ENCODE measurements at regions not wholly inside any gene's neighbourhood (a gene's known extent, or its start where the extent isn't known, plus 50 kb on each side); places are given as distances from the start of the nearest gene placed in this dataset.

DNA sequence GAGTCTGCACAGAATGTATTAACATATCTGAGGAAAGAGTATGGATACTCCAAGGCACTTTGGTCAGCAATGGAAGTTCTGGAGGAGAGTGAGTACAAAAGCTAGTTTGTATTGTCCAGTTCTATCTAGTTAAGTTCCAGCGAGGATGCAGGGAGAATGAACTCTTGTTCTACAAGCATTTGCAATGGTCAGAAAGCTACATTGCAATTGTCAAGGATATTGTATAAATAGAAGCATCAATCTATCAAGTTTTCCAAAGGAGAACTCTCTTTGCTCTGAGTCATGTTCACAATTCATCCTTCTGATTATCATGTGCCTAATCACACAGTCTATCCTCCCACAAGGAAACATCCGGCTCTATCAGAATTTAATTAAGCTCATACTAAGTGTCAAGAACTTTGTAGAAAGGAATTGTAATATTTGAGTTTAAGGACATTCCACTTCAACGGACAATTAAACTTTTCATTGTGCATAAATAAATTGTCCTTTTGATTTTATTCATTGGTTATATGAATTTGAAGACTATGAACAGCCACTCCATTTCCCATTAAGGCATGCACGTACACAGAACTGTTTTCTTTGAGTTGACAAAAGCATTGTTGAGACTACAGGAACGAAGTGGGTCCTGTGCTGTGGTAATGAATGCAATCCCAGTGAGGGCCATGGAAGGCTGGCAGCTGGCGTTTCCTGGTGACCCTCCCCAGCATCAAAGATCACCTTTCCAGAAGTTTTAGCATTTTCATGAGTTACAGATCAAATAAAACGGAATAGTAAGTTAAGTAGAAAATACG is 973.5 kb upstream of the GOT2 start:
- Histone ChIP-seq H3K36me3 (ENCODE audit: control insufficient read depth, insufficient read depth, low read length) (no peaks in the 10 kb centered on the region), H3K4me3 (ENCODE audit: low read depth, low read length) (no peak overlapping the region), H3K27me3 (ENCODE audit: control insufficient read depth, insufficient read depth, low read length) (no peaks in the 10 kb centered on the region)
- TF ChIP-seq, protein P1, sequence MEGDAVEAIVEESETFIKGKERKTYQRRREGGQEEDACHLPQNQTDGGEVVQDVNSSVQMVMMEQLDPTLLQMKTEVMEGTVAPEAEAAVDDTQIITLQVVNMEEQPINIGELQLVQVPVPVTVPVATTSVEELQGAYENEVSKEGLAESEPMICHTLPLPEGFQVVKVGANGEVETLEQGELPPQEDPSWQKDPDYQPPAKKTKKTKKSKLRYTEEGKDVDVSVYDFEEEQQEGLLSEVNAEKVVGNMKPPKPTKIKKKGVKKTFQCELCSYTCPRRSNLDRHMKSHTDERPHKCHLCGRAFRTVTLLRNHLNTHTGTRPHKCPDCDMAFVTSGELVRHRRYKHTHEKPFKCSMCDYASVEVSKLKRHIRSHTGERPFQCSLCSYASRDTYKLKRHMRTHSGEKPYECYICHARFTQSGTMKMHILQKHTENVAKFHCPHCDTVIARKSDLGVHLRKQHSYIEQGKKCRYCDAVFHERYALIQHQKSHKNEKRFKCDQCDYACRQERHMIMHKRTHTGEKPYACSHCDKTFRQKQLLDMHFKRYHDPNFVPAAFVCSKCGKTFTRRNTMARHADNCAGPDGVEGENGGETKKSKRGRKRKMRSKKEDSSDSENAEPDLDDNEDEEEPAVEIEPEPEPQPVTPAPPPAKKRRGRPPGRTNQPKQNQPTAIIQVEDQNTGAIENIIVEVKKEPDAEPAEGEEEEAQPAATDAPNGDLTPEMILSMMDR (IDR thresholded peaks at IDR 0.05; ENCODE audit: insufficient read depth, low read depth, low read length), result no peak
- POLR2A ChIA-PET, result no interaction called here
- DNase-seq (ENCODE audit: low read depth), result no peak
- CTCF ChIA-PET, result interaction anchor here (0.8 kb wide), 1 partner anchor 13 kb away, joined by 3 read pairs; no protein-coding TSS in a partner anchor

DNA sequence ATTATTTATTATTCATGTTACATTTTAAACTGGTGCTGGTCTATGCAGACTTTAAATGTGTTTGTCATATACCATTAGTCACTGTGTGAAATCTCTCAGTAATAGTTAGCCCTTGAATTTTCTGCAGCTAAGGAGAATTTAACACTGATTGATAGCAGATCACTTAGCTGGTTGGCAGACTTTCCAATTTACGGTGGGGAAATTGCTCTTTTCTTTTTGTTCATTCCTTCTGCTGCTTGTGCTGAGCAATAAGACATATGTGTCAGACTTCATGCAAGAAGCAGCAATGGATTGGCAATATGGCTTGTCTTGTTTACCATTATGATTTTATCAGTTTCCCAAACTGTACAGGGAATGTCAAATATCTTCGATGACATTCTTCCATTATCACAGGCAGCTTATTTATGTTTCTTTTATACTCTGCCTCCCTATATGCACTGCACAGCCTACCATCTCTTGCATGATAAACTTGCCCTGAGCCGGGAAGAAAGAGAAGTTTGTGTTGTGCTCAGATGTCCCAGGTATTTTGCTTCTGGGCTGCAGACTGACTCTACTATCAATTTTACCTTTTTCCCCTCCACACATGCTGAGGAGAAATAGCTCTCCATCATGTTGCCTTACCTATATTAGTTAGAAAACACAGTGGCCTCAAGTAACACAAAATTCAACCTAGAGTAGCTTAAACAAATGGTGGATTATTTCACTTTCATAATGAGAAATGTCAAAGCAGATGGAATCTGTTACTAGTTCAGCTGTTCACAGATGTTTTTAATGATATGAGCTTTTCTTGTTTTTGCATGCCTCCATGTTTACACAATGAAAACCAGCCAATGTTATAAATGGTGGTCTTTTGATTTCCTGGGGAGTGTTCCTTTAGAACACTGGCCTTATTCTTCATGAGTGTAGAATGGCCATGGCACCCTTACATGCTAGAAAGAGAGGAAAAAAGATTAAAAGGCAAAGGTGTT is 968.1 kb upstream of the GOT2 start:
- TF ChIP-seq, protein P1 (IDR thresholded peaks at IDR 0.05; ENCODE audit: insufficient read depth, low read depth, low read length), result no peak
- Histone ChIP-seq H3K4me3 (ENCODE audit: low read depth, low read length) (no peak overlapping the region), H3K27me3 (ENCODE audit: control insufficient read depth, insufficient read depth, low read length) (no peaks in the 10 kb centered on the region), H3K36me3 (ENCODE audit: control insufficient read depth, insufficient read depth, low read length) (no peaks in the 10 kb centered on the region)
- CTCF ChIA-PET, result no interaction called here
- POLR2A ChIA-PET, result interaction anchor here (0.5 kb wide), 1 partner anchor 13 kb away, joined by 10 read pairs; no protein-coding TSS in a partner anchor
- DNase-seq (ENCODE audit: low read depth), result no peak

DNA sequence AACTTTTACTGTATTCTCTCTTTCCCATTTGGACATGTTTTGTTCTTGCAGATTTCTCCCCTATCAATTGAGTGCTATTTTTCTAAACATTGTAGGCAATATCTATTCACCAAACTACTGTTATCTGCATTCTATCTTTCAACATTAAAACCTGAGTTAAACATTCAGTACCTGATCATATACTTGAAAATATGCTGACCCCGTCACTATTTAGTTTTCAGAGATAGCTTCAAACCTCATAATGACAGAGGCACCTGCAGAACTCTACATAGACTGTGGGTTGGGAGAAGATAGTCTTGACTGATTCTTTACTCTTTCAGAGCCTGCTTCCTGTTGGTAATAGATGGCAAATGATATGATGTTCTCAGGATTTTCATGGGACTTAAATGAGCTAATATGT is 965.7 kb upstream of the GOT2 start:
- H3K4me3 ChIP-seq (ENCODE audit: low read depth, low read length), result no peak overlapping the region
- CTCF ChIA-PET, result interaction anchor here (1.2 kb wide), 1 partner anchor 13 kb away, joined by 3 read pairs; no protein-coding TSS in a partner anchor
- no peaks in the 10 kb centered on the region for H3K27me3 ChIP-seq (ENCODE audit: control insufficient read depth, insufficient read depth, low read length)
- DNase-seq (ENCODE audit: low read depth), result no peak
- POLR2A ChIA-PET, result no interaction called here
- TF ChIP-seq, protein P1 (IDR thresholded peaks at IDR 0.05; ENCODE audit: insufficient read depth, low read depth, low read length), result no peak
- H3K36me3 ChIP-seq (ENCODE audit: control insufficient read depth, insufficient read depth, low read length), result no peaks in the 10 kb centered on the region

DNA sequence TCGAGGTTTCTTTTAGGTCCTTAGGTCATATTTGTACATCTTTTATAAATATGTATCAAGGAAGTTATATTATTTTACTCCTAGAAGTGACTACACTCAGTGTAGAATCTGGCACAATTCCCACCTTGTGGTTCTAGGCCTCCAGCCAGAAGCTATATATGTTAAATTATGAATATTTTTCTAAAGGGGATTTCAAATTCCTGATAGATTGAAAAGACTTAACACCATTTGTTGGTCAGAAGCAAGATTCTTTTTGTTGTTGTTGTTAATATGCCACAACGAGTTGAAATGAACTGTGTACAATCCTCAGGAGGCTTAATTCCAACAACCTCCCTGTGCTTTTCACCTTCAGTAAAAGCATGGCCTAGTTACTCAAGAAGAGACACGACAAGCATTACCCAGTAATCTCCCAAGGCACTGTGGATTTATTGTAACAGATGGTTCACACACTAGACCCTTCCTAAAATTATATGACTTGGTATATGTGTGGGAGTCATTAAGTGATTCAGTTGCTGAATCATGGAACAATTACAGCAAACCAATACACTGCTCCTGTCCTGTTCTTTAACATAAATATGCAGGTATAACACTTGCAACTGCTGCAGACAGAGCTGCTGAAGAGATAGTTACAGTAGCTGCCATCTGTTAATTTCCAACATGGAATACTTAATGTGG is 964.4 kb upstream of the GOT2 start:
- CTCF ChIA-PET, result no interaction called here
- TF ChIP-seq, protein P1 (IDR thresholded peaks at IDR 0.05; ENCODE audit: insufficient read depth, low read depth, low read length), result no peak
- Histone ChIP-seq H3K27me3 (ENCODE audit: control insufficient read depth, insufficient read depth, low read length) (no peaks in the 10 kb centered on the region), H3K36me3 (ENCODE audit: control insufficient read depth, insufficient read depth, low read length) (no peaks in the 10 kb centered on the region), H3K4me3 (ENCODE audit: low read depth, low read length) (no peak overlapping the region)
- DNase-seq (ENCODE audit: low read depth), result no peak
- POLR2A ChIA-PET, result no interaction called here

Data from BJ (cell line).